Activated T-cell treated with anti-CD3 and anti-CD28 coated beads, Interleukin-2, amount 50 U/mL, for 72 hours (primary cell): ENCODE measurements at regions not wholly inside any gene's neighbourhood (a gene's known extent, or its start where the extent isn't known, plus 50 kb on each side); places are given as distances from the start of the nearest gene placed in this dataset.

Experiments used
- ATAC-seq, 2 donors: fragments of 150-1000 bp; cut with Tn5 transposase; replicated peaks in 1 of 2; 2 replicates each; pipeline ENCODE4 v1.10.0; 2021; ENCODE audit warnings: moderate library complexity in 2 of 2, mild to moderate bottlenecking in 1 of 2
- DNase-seq, 2 donors: peaks; one replicate each; pipeline ENCODE4 v3.0.0; 2021 to 2022; ENCODE audit warnings: mixed read lengths in 1 of 2
- H3K27ac Mint-ChIP-seq: one replicate; pipeline ENCODE4 v1.8.0; 2022; ENCODE audit warnings: mild to moderate bottlenecking, moderate library complexity, mixed read lengths
- H3K27me3 Mint-ChIP-seq: one replicate; pipeline ENCODE4 v1.8.0; 2022; ENCODE audit warnings: low read depth, mixed read lengths
- H3K36me3 Mint-ChIP-seq, 2 donors: one replicate each; pipeline ENCODE4 v1.8.0; 2022; ENCODE audit warnings: mixed read lengths in 2 of 2, mild to moderate bottlenecking in 1 of 2; ENCODE audit not compliant: insufficient read depth in 2 of 2
- H3K4me1 Mint-ChIP-seq: one replicate; pipeline ENCODE4 v1.8.0; 2022; ENCODE audit warnings: low read depth, mixed read lengths
- H3K4me3 Mint-ChIP-seq, 2 donors: one replicate each; pipeline ENCODE4 v1.8.0; 2022; ENCODE audit warnings: mild to moderate bottlenecking in 2 of 2, mixed read lengths in 2 of 2, moderate library complexity in 2 of 2
- H3K9me3 Mint-ChIP-seq, 2 donors: one replicate each; pipeline ENCODE4 v1.8.0; 2022; ENCODE audit warnings: mixed read lengths in 2 of 2

DNA sequence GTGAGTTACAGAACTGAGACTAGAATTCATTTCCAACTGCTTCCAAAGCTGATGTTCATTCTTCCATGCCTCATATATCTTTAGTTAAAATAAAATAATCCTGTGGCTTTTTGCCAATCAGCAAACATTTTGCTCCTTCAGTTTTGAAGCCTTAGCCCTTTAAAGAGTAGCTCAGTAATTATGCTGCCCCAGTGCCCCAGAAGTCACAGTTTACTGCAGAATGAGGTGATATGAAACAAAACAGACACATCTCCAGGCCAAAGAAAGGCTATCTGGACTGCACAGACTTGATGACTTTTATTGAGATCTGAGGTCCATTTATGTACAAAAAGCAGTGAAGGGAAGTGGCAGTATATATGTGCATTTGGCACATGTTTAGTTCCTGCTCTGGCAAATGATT, 285.8 kb upstream of the ZNF462 start:
- no peak overlapping the region for H3K4me3 Mint-ChIP-seq

DNA sequence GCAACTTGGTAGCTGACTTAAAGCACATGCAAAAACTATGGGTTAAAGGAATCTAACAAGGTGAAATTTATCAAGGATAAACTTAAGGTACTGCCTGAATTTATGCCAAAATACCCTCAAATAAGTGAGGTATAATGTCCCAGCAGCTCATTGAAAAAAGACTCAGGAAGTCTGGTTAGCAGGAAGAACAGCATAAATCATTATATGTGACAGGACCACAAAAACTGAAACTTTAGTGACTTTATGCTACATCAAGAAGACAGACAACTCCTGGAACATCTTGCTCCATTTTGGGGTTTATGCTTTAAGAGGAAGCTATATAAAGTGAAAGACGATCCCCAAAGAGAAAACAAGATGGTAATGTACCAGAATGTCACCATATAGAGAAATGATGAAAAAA, 282.4 kb upstream of the ZNF462 start:
- Mint-ChIP-seq H3K27ac (no peak overlapping the region), H3K27me3 (no peaks in the 10 kb centered on the region), H3K36me3 (peaks cover 0 to 3% of the 10 kb centered on the region in 2 donors), H3K4me1 (no peaks in the 10 kb centered on the region), H3K4me3 (no peak overlapping the region), H3K9me3 (peaks cover 5 to 9% of the 10 kb centered on the region in 2 donors)
- ATAC-seq: no peak
- DNase-seq: no peak

More for the DNA sequence above, 285.8 kb upstream of the ZNF462 start:
- DNase-seq: no peak
- ATAC-seq: no peak
- no peaks in the 10 kb centered on the region for H3K27me3 Mint-ChIP-seq
- no peaks in the 10 kb centered on the region for H3K4me1 Mint-ChIP-seq
- H3K9me3 Mint-ChIP-seq: peaks cover 7 to 14% of the 10 kb centered on the region in 2 donors
- peaks cover 0 to 2% of the 10 kb centered on the region in 2 donors for H3K36me3 Mint-ChIP-seq
- H3K27ac Mint-ChIP-seq: no peak overlapping the region

DNA sequence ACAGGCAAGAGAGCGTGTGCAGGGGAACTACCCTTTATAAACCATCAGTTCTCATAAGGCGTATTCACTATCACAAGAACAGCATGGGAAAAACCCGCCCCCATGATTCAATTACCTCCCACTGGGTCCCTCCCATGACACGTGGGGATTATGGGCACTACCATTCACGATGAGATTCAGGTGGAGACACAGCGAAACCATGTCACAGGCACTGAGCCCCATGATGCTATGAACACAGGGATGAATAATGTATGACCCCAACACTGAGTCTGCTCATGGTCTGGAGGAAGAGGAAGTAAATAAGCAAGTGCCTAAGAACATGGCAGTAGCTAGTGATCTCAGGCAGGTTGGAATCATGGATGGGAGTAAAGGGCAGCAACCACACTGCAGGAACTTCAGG, 281.0 kb upstream of the ZNF462 start:
- Mint-ChIP-seq H3K27ac (no peak overlapping the region), H3K36me3 (peaks cover 0 to 3% of the 10 kb centered on the region in 2 donors), H3K27me3 (no peaks in the 10 kb centered on the region), H3K4me3 (no peak overlapping the region), H3K9me3 (peaks cover 5 to 9% of the 10 kb centered on the region in 2 donors), H3K4me1 (no peaks in the 10 kb centered on the region)
- DNase-seq: no peak
- no peak for ATAC-seq

DNA sequence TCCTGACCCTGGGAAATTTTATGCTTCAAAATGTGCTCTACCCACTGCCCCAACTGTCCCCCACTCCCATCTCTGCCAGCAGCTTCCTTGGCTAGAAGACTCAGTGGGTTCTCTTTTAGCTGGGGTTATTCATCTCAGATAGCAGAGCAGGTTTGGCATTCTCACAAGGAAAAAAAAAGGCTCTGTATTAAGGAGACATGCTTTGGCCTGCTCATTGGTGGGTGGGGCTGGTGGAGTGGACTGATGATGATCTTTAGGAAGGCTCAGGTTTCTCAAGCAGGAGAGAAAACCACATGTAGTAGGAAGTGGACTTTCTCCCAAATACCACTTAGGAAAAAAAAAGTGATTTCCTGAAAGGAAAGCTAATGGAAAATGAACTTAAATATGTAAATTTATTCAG, 279.2 kb upstream of the ZNF462 start:
- H3K4me3 Mint-ChIP-seq: no peak overlapping the region
- no peaks in the 10 kb centered on the region for H3K27me3 Mint-ChIP-seq
- no peak overlapping the region for H3K27ac Mint-ChIP-seq
- peaks cover 5 to 6% of the 10 kb centered on the region in 2 donors for H3K9me3 Mint-ChIP-seq
- H3K4me1 Mint-ChIP-seq: no peaks in the 10 kb centered on the region
- DNase-seq (no peak), ATAC-seq (no peak)
- peaks cover 0 to 3% of the 10 kb centered on the region in 2 donors for H3K36me3 Mint-ChIP-seq

DNA sequence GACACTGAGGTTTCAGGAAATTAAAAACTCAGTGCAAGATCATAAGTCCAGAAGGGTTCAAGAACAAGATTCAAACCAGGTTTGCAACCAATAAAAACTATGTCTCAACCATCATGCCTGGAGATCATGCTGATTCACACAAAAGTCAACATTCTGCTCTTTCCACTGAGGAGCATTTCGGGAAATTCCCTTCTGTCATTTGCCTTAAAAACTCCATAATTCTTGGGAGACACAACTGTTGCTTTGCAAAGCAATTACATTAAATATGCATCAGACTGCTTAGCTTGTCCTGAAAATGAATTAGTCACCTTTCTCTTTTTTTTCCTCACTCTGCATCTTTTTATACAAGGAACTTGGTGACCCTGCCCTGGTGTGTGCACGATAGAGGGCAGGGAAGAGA, 275.9 kb upstream of the ZNF462 start:
- Mint-ChIP-seq H3K36me3 (peaks cover 0 to 2% of the 10 kb centered on the region in 2 donors), H3K27ac (no peak overlapping the region), H3K27me3 (no peaks in the 10 kb centered on the region), H3K4me1 (no peaks in the 10 kb centered on the region), H3K9me3 (peaks cover 2 to 4% of the 10 kb centered on the region in 2 donors), H3K4me3 (no peak overlapping the region)
- no peak for ATAC-seq
- DNase-seq: no peak

DNA sequence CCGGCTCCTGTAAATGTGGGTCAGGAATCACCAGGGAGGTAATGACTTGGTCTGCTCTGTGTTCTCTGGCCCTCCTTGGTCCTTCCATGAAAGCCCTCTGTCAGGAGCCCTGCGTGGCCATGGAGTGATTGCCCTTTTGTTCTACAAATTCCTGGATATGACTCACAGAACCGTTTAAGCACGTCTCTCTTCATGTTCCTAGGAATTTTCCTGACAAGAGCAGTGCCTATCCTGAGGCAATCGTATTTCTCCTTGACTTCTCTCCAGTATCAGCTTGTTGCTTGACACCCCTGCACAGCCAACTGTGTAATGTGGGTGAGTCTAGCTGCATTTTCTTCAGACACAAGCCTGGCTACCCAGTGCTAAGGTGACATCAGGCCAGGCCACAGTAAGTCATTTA, 274.3 kb upstream of the ZNF462 start:
- Mint-ChIP-seq H3K4me3 (no peak overlapping the region), H3K9me3 (peaks cover 0 to 4% of the 10 kb centered on the region in 2 donors), H3K36me3 (no peaks in the 10 kb centered on the region), H3K4me1 (no peaks in the 10 kb centered on the region), H3K27me3 (no peaks in the 10 kb centered on the region), H3K27ac (no peak overlapping the region)
- no peak for DNase-seq
- no peak for ATAC-seq

DNA sequence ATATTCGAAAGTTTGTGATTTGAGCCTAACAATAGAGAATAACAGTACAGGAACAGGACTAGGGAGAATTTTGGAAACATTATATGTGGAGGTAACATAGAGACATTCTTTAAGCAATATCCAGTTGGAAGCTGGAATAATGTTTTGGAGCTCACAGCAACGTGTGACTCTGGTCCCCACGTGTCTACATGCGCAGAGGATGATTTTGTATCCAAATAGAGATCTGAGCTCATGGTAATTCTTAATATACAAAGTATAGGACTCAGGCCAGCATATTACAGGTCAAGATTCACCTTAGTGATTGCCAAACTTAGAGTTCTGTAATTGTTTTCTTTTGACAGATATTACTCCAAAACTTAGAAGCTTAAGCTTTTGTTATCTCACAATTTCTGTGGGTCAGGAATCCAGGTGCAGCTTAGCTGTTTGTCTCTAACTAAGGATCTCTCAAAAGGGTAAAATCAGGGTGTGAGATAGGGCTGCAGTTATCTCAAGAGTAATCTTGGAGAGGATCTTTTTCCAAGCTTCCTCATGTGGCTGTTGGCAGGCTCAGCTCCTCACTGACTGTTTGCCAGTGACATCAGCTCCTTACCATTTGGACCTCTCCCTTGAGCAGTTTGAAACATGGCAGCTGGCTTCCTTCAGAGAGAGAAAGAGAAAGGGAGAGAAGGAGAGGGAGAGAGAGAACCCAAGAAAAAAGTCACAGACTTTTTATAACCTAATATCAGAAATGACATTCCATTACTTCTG, 272.0 kb upstream of the ZNF462 start:
- Mint-ChIP-seq H3K4me1 (no peaks in the 10 kb centered on the region), H3K27ac (no peak overlapping the region), H3K36me3 (no peaks in the 10 kb centered on the region), H3K27me3 (no peaks in the 10 kb centered on the region), H3K4me3 (no peak overlapping the region), H3K9me3 (peaks cover 0 to 4% of the 10 kb centered on the region in 2 donors)
- ATAC-seq (no peak), DNase-seq (no peak)

DNA sequence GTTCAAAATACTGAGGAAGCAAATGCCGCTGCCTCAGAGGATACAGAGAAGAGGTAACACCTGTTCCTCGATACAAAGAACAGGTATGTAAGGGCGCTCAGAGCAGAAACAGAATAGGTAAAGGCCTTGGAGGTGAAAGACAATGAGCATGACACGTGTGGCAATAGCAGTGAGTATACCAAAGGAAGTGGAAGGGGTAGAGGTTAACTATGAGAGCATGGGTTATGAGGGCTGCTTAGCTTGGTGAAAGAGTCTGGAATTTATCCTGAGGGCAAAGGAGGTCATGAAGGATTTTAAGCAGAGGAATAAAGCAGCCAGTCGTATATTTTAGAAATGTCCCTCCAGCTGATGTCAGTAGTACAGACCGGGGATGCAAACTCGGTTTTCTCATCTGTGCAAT, 269.8 kb upstream of the ZNF462 start:
- H3K27ac Mint-ChIP-seq: no peak overlapping the region
- no peak overlapping the region for H3K4me3 Mint-ChIP-seq
- DNase-seq (no peak), ATAC-seq (no peak)
- no peaks in the 10 kb centered on the region for H3K27me3 Mint-ChIP-seq
- no peaks in the 10 kb centered on the region for H3K36me3 Mint-ChIP-seq
- H3K4me1 Mint-ChIP-seq: no peaks in the 10 kb centered on the region
- H3K9me3 Mint-ChIP-seq: peaks cover 0 to 4% of the 10 kb centered on the region in 2 donors

DNA sequence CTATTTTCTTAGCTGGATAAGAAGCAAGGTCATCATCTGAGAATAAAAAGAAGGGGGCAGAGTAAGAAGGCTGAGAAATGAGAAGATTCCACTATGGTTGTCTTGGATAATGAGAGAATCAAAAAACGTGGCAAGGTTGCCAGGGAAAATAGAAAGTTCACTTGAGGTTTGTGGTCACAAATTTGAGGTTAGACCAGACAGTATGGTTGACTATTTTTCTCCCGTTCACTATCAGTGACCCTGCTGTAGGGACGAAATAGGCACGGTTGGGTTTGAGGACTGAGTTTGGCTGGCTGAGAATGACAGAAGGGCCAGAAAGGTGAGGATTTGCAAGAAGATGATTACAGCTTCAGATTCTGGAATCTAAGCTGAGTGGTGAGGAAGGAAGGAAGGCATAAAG, 266.0 kb upstream of the ZNF462 start:
- ATAC-seq: no peak

DNA sequence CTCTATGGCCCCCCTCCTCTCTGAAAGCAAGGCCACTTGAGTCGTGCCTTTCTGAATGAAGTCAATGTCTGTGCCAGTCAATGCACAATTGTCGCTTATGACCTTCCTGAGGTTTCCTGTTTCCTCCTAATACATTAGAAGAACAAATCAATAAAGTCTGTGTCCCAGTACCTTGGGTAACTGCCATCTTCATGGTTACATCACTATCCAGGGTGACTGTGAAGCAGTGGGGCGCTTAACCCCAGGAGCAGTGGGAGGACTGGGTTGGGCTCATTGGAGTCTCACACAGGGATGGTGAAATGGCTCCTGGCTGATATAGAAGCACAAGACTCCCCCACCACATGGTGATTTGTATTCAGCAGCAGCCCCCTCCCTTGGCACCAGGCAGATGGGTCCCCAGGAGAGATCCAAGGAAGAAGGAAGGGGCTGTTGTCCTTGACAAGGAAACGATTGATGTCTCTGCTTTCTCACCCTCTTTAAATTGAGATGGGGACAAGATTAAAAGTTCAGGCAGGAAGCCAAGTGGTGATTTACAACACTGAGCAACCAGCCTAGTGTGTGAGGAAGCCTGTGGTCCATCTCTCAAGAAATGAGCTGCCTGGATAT, 261.9 kb upstream of the ZNF462 start:
- H3K27me3 Mint-ChIP-seq: no peaks in the 10 kb centered on the region
- H3K9me3 Mint-ChIP-seq: peaks cover 5 to 9% of the 10 kb centered on the region in 2 donors
- DNase-seq: no peak
- ATAC-seq: no peak
- no peak overlapping the region for H3K27ac Mint-ChIP-seq
- no peak overlapping the region for H3K4me3 Mint-ChIP-seq
- no peaks in the 10 kb centered on the region for H3K4me1 Mint-ChIP-seq
- peaks cover 2 to 3% of the 10 kb centered on the region in 2 donors for H3K36me3 Mint-ChIP-seq

More for the DNA sequence above, 266.0 kb upstream of the ZNF462 start:
- Mint-ChIP-seq H3K9me3 (peaks cover 0 to 6% of the 10 kb centered on the region in 2 donors), H3K27me3 (no peaks in the 10 kb centered on the region), H3K4me1 (no peaks in the 10 kb centered on the region), H3K27ac (no peak overlapping the region), H3K36me3 (no peaks in the 10 kb centered on the region), H3K4me3 (no peak overlapping the region)
- no peak for DNase-seq

DNA sequence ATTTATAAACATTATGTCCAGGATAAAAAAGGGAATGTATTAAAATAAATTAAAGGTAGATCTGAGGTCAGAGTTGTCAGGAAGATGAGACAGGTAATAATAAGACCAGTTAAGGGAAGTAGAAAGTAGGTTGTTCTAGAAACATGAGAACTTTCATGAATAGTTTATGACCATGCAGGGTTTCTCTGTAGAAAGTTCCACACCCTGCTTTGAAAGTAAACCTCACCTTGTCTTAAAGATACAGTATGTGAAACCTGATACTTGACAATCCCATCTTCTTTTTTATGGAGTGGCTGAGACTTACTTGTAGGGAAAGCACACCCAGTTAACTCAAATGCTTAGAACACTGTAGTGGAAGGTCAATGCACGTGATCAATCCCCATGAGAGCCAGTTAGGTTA, 260.6 kb upstream of the ZNF462 start:
- DNase-seq: no peak
- Mint-ChIP-seq H3K27ac (no peak overlapping the region), H3K4me3 (no peak overlapping the region), H3K9me3 (peaks cover 5 to 15% of the 10 kb centered on the region in 2 donors), H3K27me3 (no peaks in the 10 kb centered on the region), H3K4me1 (no peaks in the 10 kb centered on the region), H3K36me3 (peaks cover 2 to 3% of the 10 kb centered on the region in 2 donors)
- ATAC-seq: no peak

DNA sequence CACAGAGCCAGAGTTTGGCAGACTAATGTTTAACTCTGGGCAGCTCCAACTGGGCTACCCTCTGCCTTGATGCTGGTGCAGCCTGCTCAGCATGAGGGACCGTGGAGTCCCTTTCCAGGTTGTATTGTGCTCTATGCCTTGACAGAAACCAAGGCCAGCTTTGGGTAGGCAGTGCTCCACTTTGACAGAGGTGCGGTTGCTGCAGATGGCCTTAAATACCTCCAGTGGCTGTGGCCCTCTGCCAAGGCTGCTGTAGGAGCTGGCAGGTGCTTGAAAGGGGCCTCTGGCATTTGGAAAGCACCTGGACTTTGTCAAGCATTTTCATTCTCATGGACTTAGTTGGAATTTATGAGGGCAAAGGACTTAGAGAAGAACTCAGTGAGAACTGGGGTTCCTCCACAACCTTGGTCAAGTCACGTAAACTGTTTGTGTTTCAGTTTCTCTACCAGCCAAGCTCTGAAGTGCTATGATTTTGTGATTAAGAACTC, 249.7 kb upstream of the ZNF462 start:
- DNase-seq (no peak), ATAC-seq (no peak)
- Mint-ChIP-seq H3K4me3 (no peak overlapping the region), H3K27ac (no peak overlapping the region), H3K27me3 (no peaks in the 10 kb centered on the region), H3K36me3 (no peaks in the 10 kb centered on the region), H3K4me1 (no peaks in the 10 kb centered on the region), H3K9me3 (peaks cover 2 to 7% of the 10 kb centered on the region in 2 donors)

DNA sequence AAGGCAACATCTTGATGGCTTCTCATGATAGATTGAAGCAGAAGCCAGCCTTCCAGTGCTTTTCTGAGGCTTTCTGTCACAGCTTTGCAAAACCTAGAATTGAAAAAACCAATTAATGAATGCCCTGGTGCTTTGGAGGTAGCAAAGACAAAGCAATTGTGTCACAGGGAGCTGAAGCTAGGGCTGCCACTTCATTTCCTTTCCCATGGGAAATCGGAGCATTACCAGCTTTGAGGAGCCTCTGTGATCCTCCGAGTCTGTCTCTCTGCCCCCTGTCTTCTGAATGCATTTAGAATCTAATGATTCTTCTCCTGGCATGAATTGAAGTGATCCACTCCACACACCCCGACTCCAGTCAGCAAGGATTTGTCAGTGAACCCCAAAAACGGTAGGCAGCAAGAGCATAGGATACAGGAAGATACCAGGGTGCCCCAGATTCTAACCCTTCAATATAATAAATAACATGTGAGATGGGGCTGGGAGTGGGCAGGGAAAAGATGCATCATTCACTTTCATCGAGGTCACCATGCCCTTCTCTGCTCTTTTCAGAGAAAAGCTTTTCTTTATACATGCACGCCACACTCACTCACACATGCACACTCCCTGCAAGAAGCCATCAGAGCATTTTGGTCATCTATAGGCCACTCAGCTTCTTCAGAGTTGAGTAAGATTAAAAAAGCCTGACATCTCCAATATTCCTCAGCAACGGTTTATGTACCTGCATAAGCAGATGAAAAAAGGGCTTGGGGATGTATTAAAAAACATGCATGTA, 247.7 kb upstream of the ZNF462 start:
- Mint-ChIP-seq H3K9me3 (peaks cover 0 to 7% of the 10 kb centered on the region in 2 donors), H3K36me3 (no peaks in the 10 kb centered on the region), H3K4me3 (no peak overlapping the region), H3K27ac (no peak overlapping the region), H3K27me3 (no peaks in the 10 kb centered on the region), H3K4me1 (no peaks in the 10 kb centered on the region)
- ATAC-seq: no peak
- DNase-seq: no peak
